ENCODE measurements at regions not wholly inside any gene's neighbourhood (a gene's known extent, or its start where the extent isn't known, plus 50 kb on each side); places are given as distances from the start of the nearest gene placed in this dataset.

DNA sequence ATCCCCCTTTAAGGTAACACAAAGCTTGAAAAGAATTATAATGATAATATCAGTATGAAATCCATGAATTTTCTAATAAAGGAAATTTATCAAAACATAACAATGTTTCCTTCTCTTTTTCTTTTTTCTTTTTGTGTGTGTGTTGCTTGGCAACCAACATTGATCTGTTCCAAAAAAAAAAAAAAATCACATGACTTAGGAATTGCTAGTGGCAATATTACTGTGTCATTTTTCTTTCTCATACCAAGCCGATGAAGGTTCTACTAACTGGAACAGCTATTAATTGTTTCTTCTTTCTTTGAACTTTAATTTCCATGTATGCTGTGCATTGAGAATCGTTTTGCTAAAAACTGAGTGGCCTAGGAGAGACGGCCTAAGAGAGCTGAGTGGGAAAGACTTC, 317.7 kb upstream of the ONECUT1 start:
- TF ChIP-seq EP300 (IDR thresholded peaks at IDR 0.05) (no peak), POLR2A (IDR thresholded peaks at IDR 0.05; ENCODE audit: low read depth) (no peak)
- TF ChIP-seq, protein P1, sequence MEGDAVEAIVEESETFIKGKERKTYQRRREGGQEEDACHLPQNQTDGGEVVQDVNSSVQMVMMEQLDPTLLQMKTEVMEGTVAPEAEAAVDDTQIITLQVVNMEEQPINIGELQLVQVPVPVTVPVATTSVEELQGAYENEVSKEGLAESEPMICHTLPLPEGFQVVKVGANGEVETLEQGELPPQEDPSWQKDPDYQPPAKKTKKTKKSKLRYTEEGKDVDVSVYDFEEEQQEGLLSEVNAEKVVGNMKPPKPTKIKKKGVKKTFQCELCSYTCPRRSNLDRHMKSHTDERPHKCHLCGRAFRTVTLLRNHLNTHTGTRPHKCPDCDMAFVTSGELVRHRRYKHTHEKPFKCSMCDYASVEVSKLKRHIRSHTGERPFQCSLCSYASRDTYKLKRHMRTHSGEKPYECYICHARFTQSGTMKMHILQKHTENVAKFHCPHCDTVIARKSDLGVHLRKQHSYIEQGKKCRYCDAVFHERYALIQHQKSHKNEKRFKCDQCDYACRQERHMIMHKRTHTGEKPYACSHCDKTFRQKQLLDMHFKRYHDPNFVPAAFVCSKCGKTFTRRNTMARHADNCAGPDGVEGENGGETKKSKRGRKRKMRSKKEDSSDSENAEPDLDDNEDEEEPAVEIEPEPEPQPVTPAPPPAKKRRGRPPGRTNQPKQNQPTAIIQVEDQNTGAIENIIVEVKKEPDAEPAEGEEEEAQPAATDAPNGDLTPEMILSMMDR (IDR thresholded peaks at IDR 0.05), result no peak

Measured in esophagus muscularis mucosa (tissue), 4 donors.